Muscle layer of duodenum (tissue), 2 donors: ENCODE measurements at regions not wholly inside any gene's neighbourhood (a gene's known extent, or its start where the extent isn't known, plus 50 kb on each side); places are given as distances from the start of the nearest gene placed in this dataset.

Experiments used
- H3K27ac ChIP-seq: one replicate; pipeline ENCODE4 v1.7.0; 2013; ENCODE audit warnings: mild to moderate bottlenecking, low read length
- H3K27me3 ChIP-seq: one replicate; pipeline ENCODE4 v1.7.0; 2013; ENCODE audit warnings: low read depth, mild to moderate bottlenecking, control low read depth, low read length
- H3K36me3 ChIP-seq, 2 donors: one replicate each; pipeline ENCODE4 v1.7.0; 2013; ENCODE audit warnings: low read length in 2 of 2, control low read depth in 1 of 2, mild to moderate bottlenecking in 1 of 2; ENCODE audit not compliant: insufficient read depth in 2 of 2, control insufficient read depth in 1 of 2
- H3K4me1 ChIP-seq, 2 donors: one replicate each; pipeline ENCODE4 v1.7.0; 2013; ENCODE audit warnings: low read length in 2 of 2, mild to moderate bottlenecking in 2 of 2, control low read depth in 1 of 2, moderate library complexity in 1 of 2; ENCODE audit not compliant: insufficient read depth in 2 of 2, control insufficient read depth in 1 of 2
- H3K4me3 ChIP-seq, 2 donors: one replicate each; pipeline ENCODE4 v1.7.0; 2013; ENCODE audit warnings: low read length in 2 of 2, low read depth in 1 of 2, mild to moderate bottlenecking in 1 of 2
- H3K9me3 ChIP-seq, 2 donors: one replicate each; pipeline ENCODE4 v1.7.0; 2013; ENCODE audit warnings: low read length in 2 of 2, control low read depth in 1 of 2, mild to moderate bottlenecking in 1 of 2; ENCODE audit not compliant: control insufficient read depth in 1 of 2
- donor health status: healthy.

- no peak overlapping the region for H3K4me3 ChIP-seq
- no peaks in the 10 kb centered on the region for H3K27me3 ChIP-seq
- no peaks in the 10 kb centered on the region for H3K36me3 ChIP-seq
- no peaks in the 10 kb centered on the region for H3K9me3 ChIP-seq
- H3K4me1 ChIP-seq, result no peaks in the 10 kb centered on the region
- no peak overlapping the region for H3K27ac ChIP-seq
These were observed 167.9 kb upstream of the SLC39A10 start for GRCh38 chr2:195489101-195489500.

- H3K4me1 ChIP-seq, result no peaks in the 10 kb centered on the region
- no peaks in the 10 kb centered on the region for H3K36me3 ChIP-seq
- H3K9me3 ChIP-seq, result no peaks in the 10 kb centered on the region
- no peak overlapping the region for H3K4me3 ChIP-seq
- H3K27me3 ChIP-seq, result no peaks in the 10 kb centered on the region
- no peak overlapping the region for H3K27ac ChIP-seq
These were observed 168.5 kb upstream of the SLC39A10 start for GRCh38 chr2:195488567-195488966.

- Histone ChIP-seq H3K36me3 (no peaks in the 10 kb centered on the region), H3K27ac (no peak overlapping the region), H3K27me3 (no peaks in the 10 kb centered on the region), H3K4me3 (no peak overlapping the region), H3K4me1 (no peaks in the 10 kb centered on the region), H3K9me3 (no peaks in the 10 kb centered on the region)
These were observed 169.9 kb upstream of the SLC39A10 start for GRCh38 chr2:195486987-195487644.

GRCh38 chr2:195486520-195486919 is 170.5 kb upstream of the SLC39A10 start:
- H3K4me1 ChIP-seq, result no peaks in the 10 kb centered on the region
- H3K36me3 ChIP-seq, result no peaks in the 10 kb centered on the region
- H3K9me3 ChIP-seq, result no peaks in the 10 kb centered on the region
- no peaks in the 10 kb centered on the region for H3K27me3 ChIP-seq
- H3K27ac ChIP-seq, result no peak overlapping the region
- H3K4me3 ChIP-seq, result no peak overlapping the region

- no peak overlapping the region for H3K4me3 ChIP-seq
- H3K27ac ChIP-seq, result no peak overlapping the region
- no peaks in the 10 kb centered on the region for H3K36me3 ChIP-seq
- H3K27me3 ChIP-seq, result no peaks in the 10 kb centered on the region
- no peaks in the 10 kb centered on the region for H3K4me1 ChIP-seq
- H3K9me3 ChIP-seq, result no peaks in the 10 kb centered on the region
These were observed 175.0 kb upstream of the SLC39A10 start for GRCh38 chr2:195482010-195482409.

- H3K4me3 ChIP-seq, result no peak overlapping the region
- H3K36me3 ChIP-seq, result no peaks in the 10 kb centered on the region
- no peak overlapping the region for H3K27ac ChIP-seq
- H3K9me3 ChIP-seq, result no peaks in the 10 kb centered on the region
- H3K4me1 ChIP-seq, result no peaks in the 10 kb centered on the region
- no peaks in the 10 kb centered on the region for H3K27me3 ChIP-seq
These were observed 176.9 kb upstream of the SLC39A10 start for GRCh38 chr2:195480121-195480520.

- H3K4me1 ChIP-seq, result no peaks in the 10 kb centered on the region
- H3K9me3 ChIP-seq, result no peaks in the 10 kb centered on the region
- H3K4me3 ChIP-seq, result no peak overlapping the region
- no peak overlapping the region for H3K27ac ChIP-seq
- no peaks in the 10 kb centered on the region for H3K27me3 ChIP-seq
- no peaks in the 10 kb centered on the region for H3K36me3 ChIP-seq
These were observed 177.6 kb upstream of the SLC39A10 start for GRCh38 chr2:195479407-195479806.

GRCh38 chr2:195477996-195478382 is 179.0 kb upstream of the SLC39A10 start:
- no peaks in the 10 kb centered on the region for H3K36me3 ChIP-seq
- H3K27me3 ChIP-seq, result no peaks in the 10 kb centered on the region
- H3K9me3 ChIP-seq, result no peaks in the 10 kb centered on the region
- no peak overlapping the region for H3K4me3 ChIP-seq
- H3K27ac ChIP-seq, result no peak overlapping the region
- H3K4me1 ChIP-seq, result no peaks in the 10 kb centered on the region

- Histone ChIP-seq H3K36me3 (no peaks in the 10 kb centered on the region), H3K4me3 (no peak overlapping the region), H3K4me1 (no peaks in the 10 kb centered on the region), H3K27ac (no peak overlapping the region), H3K9me3 (no peaks in the 10 kb centered on the region), H3K27me3 (no peaks in the 10 kb centered on the region)
These were observed 179.6 kb upstream of the SLC39A10 start for GRCh38 chr2:195477248-195477995.

- Histone ChIP-seq H3K27me3 (no peaks in the 10 kb centered on the region), H3K27ac (no peak overlapping the region), H3K4me1 (no peaks in the 10 kb centered on the region)
These were observed 181.7 kb upstream of the SLC39A10 start for GRCh38 chr2:195475336-195475735.

GRCh38 chr2:195473862-195474261 is 183.2 kb upstream of the SLC39A10 start:
- no peaks in the 10 kb centered on the region for H3K27me3 ChIP-seq
- H3K27ac ChIP-seq, result no peak overlapping the region
- no peaks in the 10 kb centered on the region for H3K9me3 ChIP-seq
- H3K36me3 ChIP-seq, result no peaks in the 10 kb centered on the region
- no peaks in the 10 kb centered on the region for H3K4me1 ChIP-seq
- no peak overlapping the region for H3K4me3 ChIP-seq

More at GRCh38 chr2:195475336-195475735, 181.7 kb upstream of the SLC39A10 start:
- Histone ChIP-seq H3K36me3 (no peaks in the 10 kb centered on the region), H3K4me3 (no peak overlapping the region), H3K9me3 (no peaks in the 10 kb centered on the region)
